ENCODE measurements at regions not wholly inside any gene's neighbourhood (a gene's known extent, or its start where the extent isn't known, plus 50 kb on each side); places are given as distances from the start of the nearest gene placed in this dataset.
"Not testable (repeated sequence)": the region's sequence is repeated elsewhere in the genome, so short reads cannot be mapped to it uniquely, and the experiment has no call there.

GRCh38 chrX:35617836-35618235, 180.3 kb upstream of the MAGEB16 start:
- no peak overlapping the region for H3K27ac ChIP-seq
- DNase-seq (ENCODE audit: low spot score): no peak
- no peak overlapping the region for H3K4me3 ChIP-seq
- no peaks in the 10 kb centered on the region for H3K36me3 ChIP-seq
- no peaks in the 10 kb centered on the region for H3K9me3 ChIP-seq
- no peaks in the 10 kb centered on the region for H3K4me1 ChIP-seq
- no peak for TF ChIP-seq CTCF (IDR thresholded peaks at IDR 0.05)
- no peaks in the 10 kb centered on the region for H3K27me3 ChIP-seq

DNA sequence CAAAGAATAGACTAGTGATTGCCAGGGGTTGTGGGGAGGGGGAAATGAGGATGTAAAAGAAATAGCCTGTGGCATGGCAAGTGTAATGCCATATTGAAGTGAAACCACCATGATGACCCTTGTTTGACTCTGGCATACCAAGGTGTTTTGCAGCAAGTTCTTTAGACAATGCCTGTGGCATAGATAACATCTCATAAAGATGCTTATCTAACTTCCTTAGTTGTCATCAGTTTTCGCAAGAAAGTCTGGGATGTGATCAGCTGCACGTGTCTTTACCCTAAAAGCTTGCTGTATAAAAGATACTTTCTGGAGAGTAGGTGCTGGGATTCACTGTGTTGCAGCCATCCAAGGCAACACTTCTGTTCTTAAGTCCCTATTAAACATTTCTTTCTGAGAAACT, 176.1 kb upstream of the MAGEB16 start:
- no peaks in the 10 kb centered on the region for H3K27me3 ChIP-seq
- no peak overlapping the region for H3K4me3 ChIP-seq
- H3K36me3 ChIP-seq: no peaks in the 10 kb centered on the region
- no peaks in the 10 kb centered on the region for H3K9me3 ChIP-seq
- no peak for DNase-seq (ENCODE audit: low spot score)
- H3K4me1 ChIP-seq: no peaks in the 10 kb centered on the region
- H3K27ac ChIP-seq: no peak overlapping the region
- no peak for TF ChIP-seq CTCF (IDR thresholded peaks at IDR 0.05)

DNA sequence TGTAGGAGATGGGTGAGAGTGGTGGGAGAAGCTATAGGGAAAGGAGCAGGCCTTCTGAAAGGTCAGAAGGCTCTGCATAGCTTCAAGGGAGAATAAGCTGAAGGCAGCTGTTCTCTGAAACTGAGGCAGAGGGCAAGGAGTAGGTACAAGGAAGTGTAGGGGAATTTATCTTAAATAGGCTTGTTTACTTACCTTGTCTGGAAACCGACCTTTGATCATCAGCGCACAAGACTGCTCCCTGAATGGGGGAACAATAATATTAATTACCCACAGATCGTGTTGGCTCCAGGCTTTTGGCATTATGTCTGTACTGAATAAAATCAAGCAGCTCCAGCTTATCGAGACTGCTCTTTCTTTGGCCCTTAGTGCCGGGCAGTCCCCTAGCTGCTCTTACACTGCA, 175.5 kb upstream of the MAGEB16 start:
- no peak for DNase-seq (ENCODE audit: low spot score)
- H3K27ac ChIP-seq: no peak overlapping the region
- no peaks in the 10 kb centered on the region for H3K9me3 ChIP-seq
- no peaks in the 10 kb centered on the region for H3K4me1 ChIP-seq
- no peak overlapping the region for H3K4me3 ChIP-seq
- TF ChIP-seq CTCF (IDR thresholded peaks at IDR 0.05): no peak
- no peaks in the 10 kb centered on the region for H3K36me3 ChIP-seq
- no peaks in the 10 kb centered on the region for H3K27me3 ChIP-seq

DNA sequence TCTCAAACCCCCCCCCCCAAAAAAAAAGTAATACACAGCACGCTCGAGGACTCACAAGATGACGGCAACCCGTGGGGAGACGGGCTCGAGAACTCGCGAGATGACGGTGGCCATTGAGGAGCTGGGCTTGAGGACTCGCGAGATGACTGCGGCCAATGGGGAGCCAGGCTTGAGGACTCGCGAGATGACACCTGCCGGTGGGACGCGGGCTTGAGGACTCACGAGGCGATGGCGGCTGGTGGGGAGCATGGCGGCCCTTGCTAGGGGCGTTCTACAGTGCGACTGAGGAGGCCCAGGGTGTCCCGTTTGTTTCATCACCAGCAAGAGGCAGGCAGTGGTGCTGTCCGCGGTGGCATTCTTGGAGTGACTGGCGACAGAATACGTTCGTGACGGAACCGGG, 172.4 kb upstream of the MAGEB16 start:
- H3K36me3 ChIP-seq: no peaks in the 10 kb centered on the region
- no peaks in the 10 kb centered on the region for H3K27me3 ChIP-seq
- no peak for TF ChIP-seq CTCF (IDR thresholded peaks at IDR 0.05)
- H3K4me3 ChIP-seq: no peak overlapping the region
- H3K27ac ChIP-seq: no peak overlapping the region
- DNase-seq (ENCODE audit: low spot score): no peak
- no peaks in the 10 kb centered on the region for H3K4me1 ChIP-seq
- H3K9me3 ChIP-seq: no peaks in the 10 kb centered on the region

DNA sequence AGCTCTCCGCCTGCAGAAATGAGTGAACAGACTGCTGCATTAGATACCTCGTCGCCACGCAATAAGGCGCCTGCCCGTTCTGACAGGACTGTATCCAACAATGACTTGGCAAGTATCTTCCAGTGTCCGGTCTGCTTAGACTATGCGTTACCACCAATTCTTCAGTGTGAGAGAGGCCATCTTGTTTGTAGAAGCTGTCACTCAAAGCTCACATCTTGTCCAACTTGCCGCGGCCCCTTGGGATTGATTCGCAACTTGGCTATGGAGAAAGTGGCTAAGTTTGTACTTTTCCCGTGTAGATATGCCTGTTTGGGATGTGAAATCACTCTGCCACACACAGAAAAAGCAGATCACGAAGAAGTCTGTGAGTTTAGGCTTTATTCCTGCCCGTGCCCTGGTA, 172.0 kb upstream of the MAGEB16 start:
- H3K4me3 ChIP-seq: no peak overlapping the region

DNA sequence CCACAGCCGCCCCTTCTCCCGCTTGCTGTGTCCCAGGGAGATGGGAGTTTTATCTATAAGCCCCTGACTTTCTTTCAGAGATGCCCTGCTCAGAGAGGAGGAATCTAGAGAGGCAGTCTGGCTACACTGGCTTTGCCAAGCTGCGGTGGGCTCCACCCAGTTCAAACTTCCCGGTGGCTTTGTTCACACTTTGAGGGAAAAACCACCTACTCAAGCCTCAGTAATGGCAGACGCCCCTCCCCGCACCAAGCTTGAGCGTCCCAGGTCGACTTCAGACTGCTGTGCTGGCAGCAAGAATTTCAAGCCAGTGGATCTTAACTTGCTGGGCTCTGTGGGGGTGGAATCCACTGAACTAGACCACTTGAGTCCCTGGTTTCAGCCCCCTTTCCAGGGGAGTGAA, 162.2 kb upstream of the MAGEB16 start:
- H3K36me3 ChIP-seq, H3K27me3 ChIP-seq: not testable (repeated sequence)

More for the DNA sequence above, 172.0 kb upstream of the MAGEB16 start:
- Histone ChIP-seq H3K4me1 (no peaks in the 10 kb centered on the region), H3K27ac (no peak overlapping the region), H3K9me3 (no peaks in the 10 kb centered on the region), H3K27me3 (no peaks in the 10 kb centered on the region), H3K36me3 (no peaks in the 10 kb centered on the region)
- no peak for DNase-seq (ENCODE audit: low spot score)
- TF ChIP-seq CTCF (IDR thresholded peaks at IDR 0.05): no peak

More for the DNA sequence above, 162.2 kb upstream of the MAGEB16 start:
- DNase-seq (ENCODE audit: low spot score); H3K4me1 ChIP-seq; H3K4me3 ChIP-seq; H3K27ac ChIP-seq: not testable (repeated sequence)
- peaks cover 0 to 15% of the 10 kb centered on the region in 2 donors for H3K9me3 ChIP-seq

Measured in right atrium auricular region (tissue), 2 donors.